ENCODE measurements at regions not wholly inside any gene's neighbourhood (a gene's known extent, or its start where the extent isn't known, plus 50 kb on each side); places are given as distances from the start of the nearest gene placed in this dataset.
"Not testable (repeated sequence)": the region's sequence is repeated elsewhere in the genome, so short reads cannot be mapped to it uniquely, and the experiment has no call there.

GRCh38 chr2:61774351-61774750 lies 79.5 kb downstream of the FAM161A start:
- no peak for DNase-seq (ENCODE audit: low spot score)

GRCh38 chr2:61771904-61772845 lies 81.7 kb downstream of the FAM161A start:
- no peak for DNase-seq (ENCODE audit: low spot score)

- DNase-seq (ENCODE audit: low spot score): peak; percentile 65
These were observed 83.1 kb downstream of the FAM161A start for GRCh38 chr2:61770746-61771145.

- no peak for DNase-seq (ENCODE audit: low spot score)
These were observed 83.6 kb downstream of the FAM161A start for GRCh38 chr2:61770298-61770697.

- DNase-seq (ENCODE audit: low spot score): no peak
These were observed 84.7 kb downstream of the FAM161A start for GRCh38 chr2:61769093-61769675.

- peak; percentile 100 for DNase-seq (ENCODE audit: low spot score)
These were observed 89.6 kb downstream of the FAM161A start for GRCh38 chr2:61764035-61764800.

- DNase-seq (ENCODE audit: low spot score): peak; percentile 88
These were observed 90.2 kb downstream of the FAM161A start for GRCh38 chr2:61763605-61764034.

GRCh38 chr2:61762292-61762691 lies 91.6 kb downstream of the FAM161A start:
- no peak for DNase-seq (ENCODE audit: low spot score)

- DNase-seq (ENCODE audit: low spot score): peak; percentile 51
These were observed 94.1 kb downstream of the FAM161A start for GRCh38 chr2:61759718-61760117.

- DNase-seq (ENCODE audit: low spot score): no peak
These were observed 94.9 kb downstream of the FAM161A start for GRCh38 chr2:61759005-61759404.

GRCh38 chr2:61758159-61758558 lies 95.7 kb downstream of the FAM161A start:
- DNase-seq (ENCODE audit: low spot score): no peak

- DNase-seq (ENCODE audit: low spot score): no peak
These were observed 100.3 kb downstream of the FAM161A start for GRCh38 chr2:61753512-61753911.

GRCh38 chr2:61750624-61751023 lies 103.2 kb downstream of the FAM161A start:
- DNase-seq (ENCODE audit: low spot score): no peak

- no peak for DNase-seq (ENCODE audit: low spot score)
These were observed 110.9 kb downstream of the FAM161A start for GRCh38 chr2:61742955-61743354.

GRCh38 chr2:61737841-61738240 lies 116.0 kb downstream of the FAM161A start:
- no peak for DNase-seq (ENCODE audit: low spot score)

- DNase-seq (ENCODE audit: low spot score): no peak
These were observed 116.9 kb downstream of the FAM161A start for GRCh38 chr2:61736953-61737352.

- DNase-seq (ENCODE audit: low spot score): no peak
These were observed 120.3 kb downstream of the FAM161A start for GRCh38 chr2:61733563-61733962.

- DNase-seq (ENCODE audit: low spot score): no peak
These were observed 121.1 kb downstream of the FAM161A start for GRCh38 chr2:61732787-61733186.

- DNase-seq (ENCODE audit: low spot score): no peak
These were observed 126.1 kb downstream of the FAM161A start for GRCh38 chr2:61727746-61728145.

GRCh38 chr2:61726456-61727209 lies 127.2 kb downstream of the FAM161A start:
- DNase-seq (ENCODE audit: low spot score): no peak

GRCh38 chr2:61723364-61723763 lies 130.5 kb downstream of the FAM161A start:
- not testable (repeated sequence) for DNase-seq (ENCODE audit: low spot score)

GRCh38 chr2:61722800-61723199 lies 131.1 kb downstream of the FAM161A start:
- no peak for DNase-seq (ENCODE audit: low spot score)

Measured in SW480 (cell line).